Heart left ventricle (tissue), 16 donors: ENCODE measurements at regions not wholly inside any gene's neighbourhood (a gene's known extent, or its start where the extent isn't known, plus 50 kb on each side); places are given as distances from the start of the nearest gene placed in this dataset.

Experiments used
- ATAC-seq, 4 donors: fragments of 200-7000 bp; cut with Tn5 transposase; one replicate each; pipeline ENCODE4 v1.9.1; 2020 to 2022; ENCODE audit warnings: moderate library complexity in 4 of 4, mild to moderate bottlenecking in 3 of 4, moderate number of reproducible peaks in 1 of 4
- DNase-seq, 5 donors: peaks; one replicate each; pipeline ENCODE4 v3.0.0-alpha.2; 2020
- H3K27ac ChIP-seq, 12 donors: fragments of 200-600 bp; sonication (generic) in 4 of 12; one replicate each; pipeline versions ENCODE4 v1.5.0 to v1.8.0; 2016 to 2022; ENCODE audit warnings: mild to moderate bottlenecking in 2 of 12
- H3K27me3 ChIP-seq, 9 donors: fragments of 200-600 bp; sonication (generic) in 2 of 9; one replicate each; pipeline versions ENCODE4 v1.5.1 to v1.8.0; 2016 to 2022; ENCODE audit warnings: mild to moderate bottlenecking in 3 of 9
- H3K36me3 ChIP-seq, 9 donors: fragments of 200-600 bp; sonication (generic) in 2 of 9; one replicate each; pipeline versions ENCODE4 v1.5.0 to v1.8.0; 2018 to 2022; ENCODE audit warnings: mild to moderate bottlenecking in 2 of 9
- H3K4me1 ChIP-seq, 12 donors: fragments of 200-600 bp; sonication (generic) in 4 of 12; one replicate each; pipeline versions ENCODE4 v1.5.0 to v1.8.0; 2016 to 2022; ENCODE audit warnings: mild to moderate bottlenecking in 3 of 12
- H3K4me3 ChIP-seq, 12 donors: fragments of 200-600 bp; sonication (generic) in 4 of 12; one replicate each; pipeline versions ENCODE4 v1.5.0 to v1.8.0; 2017 to 2022; ENCODE audit warnings: mild to moderate bottlenecking in 9 of 12, moderate library complexity in 4 of 12
- H3K9me3 ChIP-seq, 12 donors: fragments of 200-600 bp; sonication (generic) in 4 of 12; one replicate each; pipeline versions ENCODE4 v1.5.0 to v1.8.0; 2016 to 2022; ENCODE audit warnings: mild to moderate bottlenecking in 1 of 12
- CTCF ChIP-seq, 12 donors: fragments of 200-600 bp; sonication (generic) in 4 of 12; IDR thresholded peaks; one replicate each; pipeline versions ENCODE4 v1.5.0 to v1.8.0; 2018 to 2022; ENCODE audit warnings: antibody characterized with exemption in 12 of 12, mild to moderate bottlenecking in 5 of 12
- POLR2A ChIP-seq, 2 donors: fragments of 450-650 bp; IDR thresholded peaks; one replicate each; pipeline ENCODE4 v1.6.1; 2017; ENCODE audit warnings: antibody characterized with exemption in 2 of 2, mild to moderate bottlenecking in 2 of 2, moderate library complexity in 2 of 2
- WGBS, 4 donors: extraction: QIAGEN DNeasy Blood & Tissue Kit in 2 of 4; methylation state at CpG; one replicate each; pipeline versions ENCODE4 v1.1.5 to v1.1.7; 2013 to 2018; 5-methylcytosine and 5-hydroxymethylcytosine counted together
- intact Hi-C, 10 donors: fragments of 100-400 bp; cut with DNase I; formaldehyde crosslinking; loops; one replicate each; pipeline versions ENCODE4 v1.11.1 to v1.14.2; 2022
- donor health status: ischemic (EF 13 %, LVEDD 7.1; RV severe dilation, severe dysfunction).
- donor health status: healthy with polysubstance abuse.
- donor health status: DM: no; HTN: yes; CAD: no.
- donor health status: DM: no; HTN: no; CAD: no.
- donor health status: ischemic (EF 25% LVEDD 6.9; RV normal size, moderate dysfunction).
- donor health status: ischemic (EF 25% LVEDD 5.7; RV mildly dilated, moderate dysfunction).
- donor health status: healthy.
- donor health status: DM: yes; HTN: yes; CAD: no.
- donor health status: ischemic (EF 35%, LVEDD 5.7; RV mildly dilated, moderate dysfunction).
- donor health status: nonischemic (EF 11% LVEDD 7.7; RV severe dilation, severe dysfunction).
- donor health status: DM: yes; HTN: yes; CAD: no.
- donor health status: PGD.
- donor health status: ischemic (EF 29% LVEDD 5.4; RV normal size, mild dysfunction).
- donor health status: nonischemic (EF 23%, LVEDD 6.1; RV moderate dilation, normal function).

GRCh38 chr5:93850311-93850710 lies 108.9 kb upstream of the POU5F2 start:
- 75 to 78% (median 77%) methylated on average over 3 of the region's 3 CpGs for WGBS, 4 donors
- Histone ChIP-seq H3K36me3 (no peaks in the 10 kb centered on the region), H3K27ac (no peak overlapping the region), H3K9me3 (peaks cover 0 to 10% (median 0%) of the 10 kb centered on the region in 12 donors), H3K27me3 (no peaks in the 10 kb centered on the region), H3K4me3 (no peak overlapping the region), H3K4me1 (peaks cover 0 to 5% (median 0%) of the 10 kb centered on the region in 12 donors)
- no peak for TF ChIP-seq CTCF (IDR thresholded peaks at IDR 0.05)
- no peak for TF ChIP-seq POLR2A (IDR thresholded peaks at IDR 0.05)
- intact Hi-C loops, result no loop called here
- DNase-seq, result no peak
- ATAC-seq, result no peak

GRCh38 chr5:93845376-93845775 lies 104.0 kb upstream of the POU5F2 start:
- no peak for ATAC-seq

GRCh38 chr5:93831449-93831848 lies 90.0 kb upstream of the POU5F2 start:
- Histone ChIP-seq H3K27ac (no peak overlapping the region), H3K4me3 (no peak overlapping the region), H3K9me3 (peaks cover 0 to 5% (median 0%) of the 10 kb centered on the region in 12 donors), H3K27me3 (no peaks in the 10 kb centered on the region), H3K36me3 (no peaks in the 10 kb centered on the region), H3K4me1 (no peaks in the 10 kb centered on the region)
- TF ChIP-seq CTCF (IDR thresholded peaks at IDR 0.05) (no peak), POLR2A (IDR thresholded peaks at IDR 0.05) (no peak)
- intact Hi-C loops, result no loop called here
- ATAC-seq (no peak), DNase-seq (no peak)
- 84 to 91% (median 87%) methylated on average over 2 of the region's 2 CpGs for WGBS, 4 donors

More at GRCh38 chr5:93845376-93845775, 104.0 kb upstream of the POU5F2 start:
- peaks cover 0 to 20% (median 10%) of the 10 kb centered on the region in 12 donors for H3K9me3 ChIP-seq
- no peak overlapping the region for H3K4me3 ChIP-seq
- TF ChIP-seq CTCF (IDR thresholded peaks at IDR 0.05) (no peak), POLR2A (IDR thresholded peaks at IDR 0.05) (no peak)
- DNase-seq, result no peak
- peaks cover 0 to 10% (median 0%) of the 10 kb centered on the region in 9 donors for H3K36me3 ChIP-seq
- no peak overlapping the region for H3K27ac ChIP-seq
- peaks cover 0 to 5% (median 0%) of the 10 kb centered on the region in 12 donors for H3K4me1 ChIP-seq
- WGBS, 4 donors, result 93 to 96% (median 95%) methylated on average over 2 of the region's 2 CpGs
- no peaks in the 10 kb centered on the region for H3K27me3 ChIP-seq
- intact Hi-C loops, result no loop called here

- Histone ChIP-seq H3K27me3 (no peaks in the 10 kb centered on the region), H3K36me3 (no peaks in the 10 kb centered on the region), H3K9me3 (peaks cover 0 to 9% (median 0%) of the 10 kb centered on the region in 12 donors), H3K4me3 (no peak overlapping the region), H3K27ac (no peak overlapping the region), H3K4me1 (no peaks in the 10 kb centered on the region)
- no peak for DNase-seq
- WGBS, 4 donors, result 98% methylated on average over 5 of the region's 5 CpGs
- no peak for ATAC-seq
- intact Hi-C loops, result no loop called here
- no peak for TF ChIP-seq CTCF (IDR thresholded peaks at IDR 0.05)
- no peak for TF ChIP-seq POLR2A (IDR thresholded peaks at IDR 0.05)
Measured at GRCh38 chr5:93830893-93831292, 89.5 kb upstream of the POU5F2 start.
